RWPE2 (cell line): ENCODE measurements at regions not wholly inside any gene's neighbourhood (a gene's known extent, or its start where the extent isn't known, plus 50 kb on each side); places are given as distances from the start of the nearest gene placed in this dataset.

Experiments
- ATAC-seq: fragments of 200-7000 bp; cut with Tn5 transposase; 3 replicates; pipeline ENCODE4 v1.9.1; 2021; ENCODE audit warnings: low read depth
- DNase-seq: peaks from one replicate; pipeline ENCODE4 v3.0.0-alpha.2; 2020; ENCODE audit warnings: low spot score
- H3K27ac ChIP-seq: fragments of 450-650 bp; 2 replicates; pipeline ENCODE4 v1.5.1; 2017; ENCODE audit warnings: mild to moderate bottlenecking; ENCODE audit not compliant: poor library complexity, severe bottlenecking
- H3K27me3 ChIP-seq: fragments of 250-450 bp; sonication (Bioruptor Pico); 2 replicates; pipeline ENCODE4 v1.5.1; 2021; ENCODE audit warnings: mild to moderate bottlenecking, moderate library complexity; ENCODE audit not compliant: insufficient read depth, poor library complexity, severe bottlenecking
- H3K36me3 ChIP-seq: fragments of 250-450 bp; sonication (Bioruptor Pico); 2 replicates; pipeline ENCODE4 v1.5.1; 2020; ENCODE audit warnings: low read depth, mild to moderate bottlenecking, moderate library complexity
- H3K4me1 ChIP-seq: fragments of 250-450 bp; sonication (Bioruptor Pico); 2 replicates; pipeline ENCODE4 v1.5.1; 2021; ENCODE audit warnings: mild to moderate bottlenecking, moderate library complexity; ENCODE audit not compliant: insufficient read depth, poor library complexity, severe bottlenecking
- H3K4me3 ChIP-seq: fragments of 250-450 bp; sonication (Bioruptor Pico); 2 replicates; pipeline ENCODE4 v1.5.1; 2021; ENCODE audit warnings: mild to moderate bottlenecking, moderate library complexity; ENCODE audit not compliant: severe bottlenecking
- H3K9me3 ChIP-seq: fragments of 250-450 bp; sonication (Bioruptor Pico); 2 replicates; pipeline ENCODE4 v1.5.1; 2021; ENCODE audit warnings: mild to moderate bottlenecking, moderate library complexity; ENCODE audit not compliant: severe bottlenecking
- CTCF ChIP-seq: fragments of 450-650 bp; IDR thresholded peaks from one replicate; pipeline ENCODE4 v1.5.1; 2017; ENCODE audit warnings: mild to moderate bottlenecking, moderate library complexity; ENCODE audit not compliant: poor library complexity, severe bottlenecking

GRCh38 chrX:43239356-43239755, 416.7 kb upstream of the MAOA start:
- Histone ChIP-seq H3K4me1 (no peaks in the 10 kb centered on the region), H3K9me3 (no peaks in the 10 kb centered on the region), H3K36me3 (no peaks in the 10 kb centered on the region), H3K27me3 (no peaks in the 10 kb centered on the region), H3K27ac (no peak overlapping the region), H3K4me3 (no peak overlapping the region)
- ATAC-seq (no peak), DNase-seq (no peak)
- TF ChIP-seq CTCF = no peak

DNA sequence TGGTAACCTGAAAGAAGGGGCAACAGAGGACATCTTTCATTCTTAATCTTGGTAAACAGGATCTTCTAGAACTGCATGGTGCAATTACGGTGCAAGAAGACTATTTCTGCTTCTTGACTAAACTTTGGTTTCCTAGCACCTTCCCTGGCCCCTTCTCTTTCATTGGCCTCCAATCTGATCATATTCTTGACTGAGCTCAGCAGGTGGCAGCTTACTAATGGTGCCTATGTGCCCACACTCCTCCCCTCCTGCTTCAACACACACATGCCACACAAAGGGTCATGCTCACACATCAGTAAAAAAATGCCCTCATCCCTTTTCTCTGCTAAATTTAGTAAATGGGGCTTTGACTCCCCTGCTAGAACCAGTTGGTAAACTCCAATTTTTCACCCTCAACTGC, 400.5 kb upstream of the MAOA start:
- H3K9me3 ChIP-seq = no peaks in the 10 kb centered on the region
- H3K36me3 ChIP-seq = no peaks in the 10 kb centered on the region
- no peaks in the 10 kb centered on the region for H3K27me3 ChIP-seq
- ATAC-seq (no peak), DNase-seq (no peak)
- no peaks in the 10 kb centered on the region for H3K4me1 ChIP-seq
- H3K27ac ChIP-seq = no peak overlapping the region
- TF ChIP-seq CTCF = no peak
- H3K4me3 ChIP-seq = no peak overlapping the region

DNA sequence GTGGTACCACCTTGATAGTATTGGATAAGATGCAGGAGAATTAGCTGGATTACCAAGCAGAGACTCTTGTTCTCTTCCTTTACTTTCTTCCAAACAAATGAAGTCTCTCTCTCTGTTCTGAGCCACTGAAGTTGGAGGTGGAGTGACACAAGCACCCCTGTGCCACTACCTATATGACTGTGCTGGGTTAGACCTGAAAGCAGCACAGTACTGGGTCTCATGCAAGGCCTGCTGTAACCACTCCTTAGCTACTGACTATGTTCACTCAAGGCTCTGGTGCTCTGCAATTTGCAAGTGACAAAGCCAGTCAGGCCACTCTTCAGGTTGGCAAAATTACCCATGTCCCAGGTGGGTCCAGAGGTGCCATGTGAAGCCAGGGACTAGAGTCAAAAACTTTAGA, 389.6 kb upstream of the MAOA start:
- no peak for TF ChIP-seq CTCF
- H3K27me3 ChIP-seq = no peaks in the 10 kb centered on the region
- no peak for DNase-seq
- H3K4me3 ChIP-seq = no peak overlapping the region
- no peaks in the 10 kb centered on the region for H3K36me3 ChIP-seq
- H3K4me1 ChIP-seq = no peaks in the 10 kb centered on the region
- no peak for ATAC-seq
- no peak overlapping the region for H3K27ac ChIP-seq
- no peaks in the 10 kb centered on the region for H3K9me3 ChIP-seq

DNA sequence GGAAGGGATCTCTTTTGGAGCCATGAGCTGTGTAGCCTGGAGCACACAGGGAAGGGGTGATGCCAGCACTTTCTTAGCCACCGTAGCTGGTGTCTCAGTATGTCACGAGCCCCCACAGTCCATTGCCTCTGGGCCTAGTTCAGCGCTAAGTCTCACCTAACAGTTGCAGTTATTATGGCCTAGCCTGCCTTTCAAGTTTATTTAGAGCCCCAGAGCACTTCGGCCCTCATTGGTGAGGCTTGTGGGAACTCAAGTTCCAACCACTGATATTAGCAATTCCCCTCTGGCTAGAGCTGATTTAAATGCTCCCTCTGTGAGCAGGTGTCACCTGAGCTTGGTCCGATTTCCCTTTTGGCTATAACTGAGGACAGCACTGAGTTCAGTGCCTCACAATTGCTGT, 388.4 kb upstream of the MAOA start:
- TF ChIP-seq CTCF = no peak
- no peak overlapping the region for H3K27ac ChIP-seq
- ATAC-seq = no peak
- H3K4me3 ChIP-seq = no peak overlapping the region
- no peaks in the 10 kb centered on the region for H3K9me3 ChIP-seq
- DNase-seq = no peak
- H3K4me1 ChIP-seq = no peaks in the 10 kb centered on the region
- no peaks in the 10 kb centered on the region for H3K27me3 ChIP-seq
- H3K36me3 ChIP-seq = no peaks in the 10 kb centered on the region

- Histone ChIP-seq H3K27ac (no peak overlapping the region), H3K27me3 (no peaks in the 10 kb centered on the region), H3K4me1 (no peaks in the 10 kb centered on the region), H3K9me3 (no peaks in the 10 kb centered on the region), H3K36me3 (no peaks in the 10 kb centered on the region), H3K4me3 (no peak overlapping the region)
- no peak for TF ChIP-seq CTCF
- ATAC-seq (peak; percentile 41; the same call in 1 of the 3 replicates), DNase-seq (no peak)
These were observed 386.9 kb upstream of the MAOA start for GRCh38 chrX:43269201-43269600.
